ENCODE measurements at regions not wholly inside any gene's neighbourhood (a gene's known extent, or its start where the extent isn't known, plus 50 kb on each side); places are given as distances from the start of the nearest gene placed in this dataset.
A peak's percentile ranks its signal among the peaks of the same experiment; 100 is the strongest.

DNA sequence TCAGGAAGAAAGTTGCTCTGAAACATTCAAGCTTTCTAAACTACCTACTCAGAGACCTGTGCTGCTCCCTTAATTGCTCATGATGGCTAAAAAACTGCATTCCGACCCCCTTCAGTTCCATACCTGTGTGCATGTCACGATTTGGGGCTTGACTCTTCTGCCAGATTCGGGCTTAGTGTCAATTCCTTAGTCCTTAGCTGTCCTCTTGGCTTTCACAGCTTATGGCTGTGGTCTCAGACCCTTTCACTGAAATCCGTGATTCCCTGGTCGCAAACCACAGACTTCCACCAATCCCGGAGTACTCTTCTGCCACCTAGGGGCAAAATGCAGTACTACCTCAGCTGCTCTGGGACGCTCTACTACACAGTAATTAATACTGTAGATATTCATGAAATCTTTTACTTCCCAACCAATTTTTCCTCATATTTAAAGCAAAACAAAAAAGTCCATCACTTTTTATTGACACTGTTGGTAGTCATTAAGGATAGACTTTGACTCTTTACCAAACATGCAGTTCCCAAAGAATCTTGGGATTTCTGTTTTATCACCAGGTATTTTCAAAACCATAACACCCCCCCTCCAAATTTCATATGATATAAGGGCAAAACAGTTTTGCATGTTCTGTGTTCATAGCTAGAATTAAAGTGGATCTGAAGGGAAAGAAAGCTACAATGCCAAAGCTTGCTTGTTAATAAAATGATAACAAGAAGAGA is 617.4 kb downstream of the SLCO4C1 start:
- no peaks in the 10 kb centered on the region for H3K27me3 ChIP-seq (ENCODE audit: insufficient read depth, low read length)
- no peaks in the 10 kb centered on the region for H3K36me3 ChIP-seq (ENCODE audit: insufficient read depth, low read depth, low read length)
- peak overlapping the region; percentile 33; the same call in 1 of the 2 replicates for H3K9ac ChIP-seq (ENCODE audit: low read depth, low read length)
- no peak overlapping the region for H3K27ac ChIP-seq (ENCODE audit: low read length)
- H3K4me3 ChIP-seq (ENCODE audit: low read length) = peak overlapping the region; percentile 41
- H3K4me1 ChIP-seq (ENCODE audit: insufficient read depth, low read length) = peaks cover 8% of the 10 kb centered on the region; the same call in 1 of the 2 replicates
- no peaks in the 10 kb centered on the region for H3K9me3 ChIP-seq (ENCODE audit: insufficient read depth, low read depth, low read length)

DNA sequence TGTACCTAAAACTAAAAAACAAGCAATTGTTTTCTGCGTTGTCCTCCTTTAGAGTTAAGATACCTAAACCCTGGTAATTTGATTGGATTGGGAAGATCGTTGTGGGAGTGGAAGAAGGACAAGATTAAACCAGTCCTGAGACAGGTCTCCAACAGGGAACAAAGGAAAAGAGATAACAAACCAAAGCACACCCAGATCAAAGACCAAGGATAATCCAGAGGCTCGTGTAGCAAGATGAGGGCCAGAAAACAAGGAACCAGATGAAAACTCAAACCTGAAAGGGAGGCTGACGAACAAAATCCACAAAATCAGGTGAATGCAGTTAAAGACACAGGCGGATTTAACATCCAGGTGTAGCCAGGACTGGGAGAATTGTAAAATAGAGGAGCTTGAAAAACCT is 618.1 kb downstream of the SLCO4C1 start:
- H3K4me1 ChIP-seq (ENCODE audit: insufficient read depth, low read length) = peaks cover 8% of the 10 kb centered on the region; the same call in 1 of the 2 replicates
- no peak overlapping the region for H3K4me3 ChIP-seq (ENCODE audit: low read length)
- H3K27ac ChIP-seq (ENCODE audit: low read length) = no peak overlapping the region
- H3K36me3 ChIP-seq (ENCODE audit: insufficient read depth, low read depth, low read length) = no peaks in the 10 kb centered on the region
- no peaks in the 10 kb centered on the region for H3K9me3 ChIP-seq (ENCODE audit: insufficient read depth, low read depth, low read length)
- H3K9ac ChIP-seq (ENCODE audit: low read depth, low read length) = no peak overlapping the region; the same call in 1 of the 2 replicates
- H3K27me3 ChIP-seq (ENCODE audit: insufficient read depth, low read length) = no peaks in the 10 kb centered on the region

DNA sequence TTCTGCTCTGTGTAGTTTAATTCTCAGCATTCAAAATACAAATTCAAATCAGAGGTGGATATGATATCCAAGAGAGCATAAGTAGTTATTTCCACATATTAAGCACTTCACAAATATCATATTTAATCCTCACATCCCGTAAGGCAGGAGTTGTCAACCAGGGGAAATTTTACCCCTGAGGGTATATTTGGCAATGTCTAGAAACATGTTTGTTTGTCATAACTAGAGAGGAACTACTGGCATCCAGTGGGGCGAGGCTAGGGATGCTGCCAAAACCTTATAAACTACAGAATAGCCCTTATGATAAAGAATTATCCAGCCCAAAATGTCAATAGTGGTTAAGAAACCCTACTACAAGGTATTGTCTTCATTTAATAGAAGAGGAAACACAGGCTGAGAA is 619.4 kb downstream of the SLCO4C1 start:
- Histone ChIP-seq H3K4me3 (ENCODE audit: low read length) (no peak overlapping the region), H3K9ac (ENCODE audit: low read depth, low read length) (no peak overlapping the region), H3K4me1 (ENCODE audit: insufficient read depth, low read length) (peaks cover 8% of the 10 kb centered on the region; the same call in 1 of the 2 replicates), H3K36me3 (ENCODE audit: insufficient read depth, low read depth, low read length) (no peaks in the 10 kb centered on the region), H3K27me3 (ENCODE audit: insufficient read depth, low read length) (no peaks in the 10 kb centered on the region), H3K9me3 (ENCODE audit: insufficient read depth, low read depth, low read length) (no peaks in the 10 kb centered on the region), H3K27ac (ENCODE audit: low read length) (no peak overlapping the region)

DNA sequence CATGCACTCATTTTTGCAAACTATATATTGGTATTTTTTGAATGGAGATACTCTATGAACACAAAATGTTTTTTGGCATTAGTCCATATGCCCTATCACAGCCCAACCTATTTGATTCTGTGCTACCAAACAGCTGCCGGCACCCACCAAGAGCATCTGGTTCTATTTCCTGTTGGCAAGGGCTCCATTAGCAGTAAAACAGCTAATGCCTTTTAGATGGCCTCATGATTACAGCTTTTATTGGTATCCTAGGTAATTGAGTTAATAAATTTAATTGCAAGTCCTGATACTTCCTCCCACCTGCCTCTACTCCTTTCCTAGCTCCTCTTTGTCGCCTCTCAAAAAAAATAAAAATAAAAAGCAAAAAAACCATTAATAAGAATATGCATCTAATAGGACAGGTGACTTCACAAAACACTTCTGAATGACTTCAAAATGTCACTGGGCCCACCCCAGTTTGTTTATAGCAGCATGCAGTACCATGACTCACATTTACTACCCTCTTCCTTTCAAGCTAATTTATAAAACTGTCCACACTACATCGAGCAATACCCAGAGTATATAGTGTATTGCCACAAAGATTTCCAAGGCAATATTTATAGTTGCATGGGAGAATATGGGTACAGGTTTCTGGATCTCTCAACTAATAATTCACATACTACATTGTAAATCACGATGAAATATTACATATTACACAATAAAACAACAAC is 620.4 kb downstream of the SLCO4C1 start:
- no peak overlapping the region for H3K27ac ChIP-seq (ENCODE audit: low read length)
- H3K36me3 ChIP-seq (ENCODE audit: insufficient read depth, low read depth, low read length) = no peaks in the 10 kb centered on the region
- H3K9ac ChIP-seq (ENCODE audit: low read depth, low read length) = no peak overlapping the region
- H3K4me3 ChIP-seq (ENCODE audit: low read length) = no peak overlapping the region
- H3K9me3 ChIP-seq (ENCODE audit: insufficient read depth, low read depth, low read length) = no peaks in the 10 kb centered on the region
- H3K4me1 ChIP-seq (ENCODE audit: insufficient read depth, low read length) = peaks cover 8% of the 10 kb centered on the region; the same call in 1 of the 2 replicates
- no peaks in the 10 kb centered on the region for H3K27me3 ChIP-seq (ENCODE audit: insufficient read depth, low read length)

DNA sequence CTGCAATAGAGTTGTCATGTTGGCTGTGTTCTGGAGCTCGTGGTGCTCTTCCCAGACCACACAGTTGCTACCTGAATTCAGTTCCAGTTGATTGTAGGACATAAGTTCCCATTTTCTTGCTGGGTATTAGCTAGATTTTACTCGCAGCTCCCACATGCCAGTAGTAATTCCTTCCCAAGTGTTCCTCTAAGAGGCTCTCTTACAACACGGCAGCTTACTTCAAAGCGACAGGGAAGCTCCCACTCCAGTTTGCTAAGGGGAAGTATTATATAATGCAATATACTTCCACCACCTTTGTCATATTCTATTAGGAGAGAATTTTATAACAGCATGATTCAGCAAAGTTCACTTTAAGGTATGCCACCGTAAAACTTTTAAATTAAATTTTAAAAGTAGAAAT is 623.0 kb downstream of the SLCO4C1 start:
- Histone ChIP-seq H3K9ac (ENCODE audit: low read depth, low read length) (no peak overlapping the region), H3K9me3 (ENCODE audit: insufficient read depth, low read depth, low read length) (no peaks in the 10 kb centered on the region), H3K27ac (ENCODE audit: low read length) (no peak overlapping the region), H3K4me3 (ENCODE audit: low read length) (no peak overlapping the region), H3K27me3 (ENCODE audit: insufficient read depth, low read length) (no peaks in the 10 kb centered on the region), H3K36me3 (ENCODE audit: insufficient read depth, low read depth, low read length) (no peaks in the 10 kb centered on the region), H3K4me1 (ENCODE audit: insufficient read depth, low read length) (peaks cover 4% of the 10 kb centered on the region; the same call in 1 of the 2 replicates)

DNA sequence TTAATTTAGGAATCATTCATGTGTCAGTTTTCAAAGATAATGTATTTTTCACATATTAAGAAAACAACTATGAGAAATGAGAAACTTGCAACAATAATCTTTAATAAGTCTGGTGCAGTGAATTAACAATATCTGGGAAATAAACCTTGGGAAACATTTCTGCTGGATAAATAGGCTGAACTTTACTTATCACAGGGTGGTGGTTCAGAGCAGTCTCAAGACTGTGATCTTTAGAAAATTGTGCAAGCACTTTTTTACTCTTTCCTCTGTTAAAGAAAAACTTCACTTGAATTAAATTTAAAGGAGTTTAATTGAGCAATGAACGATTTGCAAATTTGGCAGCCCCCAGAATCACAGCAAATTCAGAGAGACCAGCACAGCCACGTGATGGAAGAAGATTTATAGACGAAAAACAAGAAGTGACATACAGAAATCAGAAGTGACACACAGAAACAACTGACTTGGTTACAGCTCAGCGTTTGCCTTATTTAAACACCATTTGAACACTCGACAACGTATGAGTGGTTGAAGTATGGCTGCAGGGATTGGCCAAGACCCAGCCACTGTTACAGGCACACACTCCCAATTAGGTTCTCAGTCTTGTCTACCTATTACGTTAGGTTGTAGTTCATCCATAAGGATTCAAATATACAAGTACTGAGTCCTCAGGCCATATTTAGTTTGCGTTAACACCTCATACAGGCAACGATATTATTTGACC is 631.9 kb downstream of the SLCO4C1 start:
- Histone ChIP-seq H3K27ac (ENCODE audit: low read length) (no peak overlapping the region), H3K9me3 (ENCODE audit: insufficient read depth, low read depth, low read length) (no peaks in the 10 kb centered on the region), H3K4me3 (ENCODE audit: low read length) (no peak overlapping the region), H3K9ac (ENCODE audit: low read depth, low read length) (no peak overlapping the region), H3K36me3 (ENCODE audit: insufficient read depth, low read depth, low read length) (no peaks in the 10 kb centered on the region), H3K4me1 (ENCODE audit: insufficient read depth, low read length) (peaks cover 5% of the 10 kb centered on the region; the same call in 1 of the 2 replicates), H3K27me3 (ENCODE audit: insufficient read depth, low read length) (no peaks in the 10 kb centered on the region)

DNA sequence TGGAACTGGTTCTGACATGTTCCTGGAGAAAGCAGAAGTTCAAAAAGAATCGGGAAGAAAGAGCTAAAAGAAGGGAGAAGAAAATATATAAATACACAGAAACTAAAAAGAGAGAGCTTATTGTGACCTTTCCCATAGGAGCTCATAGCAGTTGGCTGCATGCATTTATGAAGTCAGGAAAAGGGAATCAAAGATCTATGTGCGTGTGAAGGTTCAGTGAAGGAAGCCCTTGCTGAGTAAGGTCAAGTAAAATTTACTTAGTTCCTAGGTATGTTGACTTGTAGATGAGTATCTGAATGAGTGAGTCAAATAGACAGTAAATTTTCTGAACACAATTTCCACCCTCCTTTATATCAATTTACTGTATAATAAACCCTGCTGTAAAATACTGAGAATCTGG is 632.5 kb downstream of the SLCO4C1 start:
- no peak overlapping the region for H3K4me3 ChIP-seq (ENCODE audit: low read length)
- no peaks in the 10 kb centered on the region for H3K36me3 ChIP-seq (ENCODE audit: insufficient read depth, low read depth, low read length)
- no peaks in the 10 kb centered on the region for H3K9me3 ChIP-seq (ENCODE audit: insufficient read depth, low read depth, low read length)
- no peak overlapping the region for H3K9ac ChIP-seq (ENCODE audit: low read depth, low read length)
- no peaks in the 10 kb centered on the region for H3K27me3 ChIP-seq (ENCODE audit: insufficient read depth, low read length)
- H3K4me1 ChIP-seq (ENCODE audit: insufficient read depth, low read length) = peaks cover 5% of the 10 kb centered on the region; the same call in 1 of the 2 replicates
- no peak overlapping the region for H3K27ac ChIP-seq (ENCODE audit: low read length)

DNA sequence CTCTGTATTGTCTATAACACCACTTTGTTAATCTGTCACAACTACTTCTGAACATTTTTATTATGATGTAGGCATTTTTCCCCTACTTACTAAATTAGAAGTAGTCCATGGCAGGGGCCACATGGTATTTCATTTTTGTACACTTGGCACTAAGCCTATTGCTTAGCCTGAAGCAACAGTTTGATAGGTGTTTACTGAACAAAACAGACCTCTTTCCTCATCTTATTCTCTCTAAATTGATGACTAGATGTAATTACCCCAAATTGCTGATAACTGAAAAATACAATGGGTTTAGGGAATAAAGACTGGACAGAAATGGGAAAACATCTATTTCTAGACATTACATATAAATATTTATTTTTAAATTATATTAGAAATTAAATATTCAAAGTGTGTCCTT is 633.8 kb downstream of the SLCO4C1 start:
- Histone ChIP-seq H3K27me3 (ENCODE audit: insufficient read depth, low read length) (no peaks in the 10 kb centered on the region), H3K4me3 (ENCODE audit: low read length) (no peak overlapping the region)

DNA sequence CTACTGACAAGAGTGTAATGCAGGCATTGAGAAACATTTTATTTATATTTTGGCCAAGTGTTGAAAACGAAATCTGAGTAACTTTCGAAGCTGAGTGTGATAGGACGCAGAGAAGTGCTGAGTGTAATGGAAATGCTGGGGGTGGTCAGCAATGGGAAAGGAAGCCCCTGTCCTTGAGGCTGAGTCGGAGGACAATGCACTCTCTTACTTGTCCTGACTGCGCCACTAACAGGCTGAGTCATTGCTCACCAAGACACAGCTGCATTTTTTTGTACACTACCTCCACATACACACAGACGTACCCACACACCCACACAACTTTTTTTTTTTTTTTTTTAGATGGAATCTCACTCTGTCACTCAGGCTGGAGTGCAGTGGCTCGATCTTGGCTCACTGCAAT is 637.7 kb downstream of the SLCO4C1 start:
- H3K4me1 ChIP-seq (ENCODE audit: insufficient read depth, low read length) = no peaks in the 10 kb centered on the region
- H3K27ac ChIP-seq (ENCODE audit: low read length) = no peak overlapping the region
- H3K36me3 ChIP-seq (ENCODE audit: insufficient read depth, low read depth, low read length) = no peaks in the 10 kb centered on the region
- H3K27me3 ChIP-seq (ENCODE audit: insufficient read depth, low read length) = no peaks in the 10 kb centered on the region
- H3K9ac ChIP-seq (ENCODE audit: low read depth, low read length) = no peak overlapping the region
- no peak overlapping the region for H3K4me3 ChIP-seq (ENCODE audit: low read length)
- no peaks in the 10 kb centered on the region for H3K9me3 ChIP-seq (ENCODE audit: insufficient read depth, low read depth, low read length)

More for the DNA sequence above, 633.8 kb downstream of the SLCO4C1 start:
- Histone ChIP-seq H3K36me3 (ENCODE audit: insufficient read depth, low read depth, low read length) (no peaks in the 10 kb centered on the region), H3K9ac (ENCODE audit: low read depth, low read length) (no peak overlapping the region), H3K4me1 (ENCODE audit: insufficient read depth, low read length) (peaks cover under 1% of the 10 kb centered on the region; the same call in 1 of the 2 replicates), H3K9me3 (ENCODE audit: insufficient read depth, low read depth, low read length) (no peaks in the 10 kb centered on the region), H3K27ac (ENCODE audit: low read length) (no peak overlapping the region)

DNA sequence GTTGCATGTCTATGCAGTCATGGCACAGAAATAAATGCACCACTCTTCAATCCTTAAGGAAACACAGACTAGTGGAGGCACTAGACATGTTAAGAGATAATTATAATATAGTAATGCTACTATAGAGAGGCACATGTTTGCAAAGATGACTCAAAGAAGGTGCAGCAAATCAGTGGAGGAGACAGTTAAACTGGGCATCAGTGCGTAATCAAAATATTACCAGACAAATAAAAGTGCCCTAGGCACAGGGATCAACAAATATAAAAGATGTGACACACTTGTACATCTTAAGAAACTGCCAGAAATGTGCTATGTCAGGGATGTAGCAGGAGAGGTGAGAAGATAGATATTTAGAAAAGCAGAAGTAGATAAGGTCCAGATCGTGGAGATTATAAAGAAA is 642.1 kb downstream of the SLCO4C1 start:
- H3K27me3 ChIP-seq (ENCODE audit: insufficient read depth, low read length) = no peaks in the 10 kb centered on the region

DNA sequence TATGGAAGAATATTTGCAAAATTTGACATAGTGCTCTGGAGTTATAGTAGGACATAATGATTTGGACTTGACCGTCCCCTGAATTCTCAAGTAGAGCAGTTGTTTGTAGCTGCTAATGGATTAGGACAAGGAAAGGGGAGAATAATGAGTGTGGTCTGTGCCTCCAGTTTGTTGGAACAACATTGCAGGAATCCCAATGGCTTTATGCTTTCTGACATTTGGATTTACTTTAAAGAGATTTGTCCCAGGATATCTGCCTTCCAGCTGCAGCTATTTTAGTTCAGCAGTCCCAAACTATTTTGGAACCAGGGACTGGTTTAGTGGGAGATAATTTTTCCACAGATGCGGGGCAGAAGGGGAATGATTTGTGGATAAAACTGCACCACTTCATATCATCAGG is 648.2 kb downstream of the SLCO4C1 start:
- Histone ChIP-seq H3K9me3 (ENCODE audit: insufficient read depth, low read depth, low read length) (no peaks in the 10 kb centered on the region), H3K4me1 (ENCODE audit: insufficient read depth, low read length) (no peaks in the 10 kb centered on the region), H3K27me3 (ENCODE audit: insufficient read depth, low read length) (no peaks in the 10 kb centered on the region), H3K4me3 (ENCODE audit: low read length) (no peak overlapping the region), H3K9ac (ENCODE audit: low read depth, low read length) (no peak overlapping the region), H3K27ac (ENCODE audit: low read length) (no peak overlapping the region), H3K36me3 (ENCODE audit: insufficient read depth, low read depth, low read length) (no peaks in the 10 kb centered on the region)

More for the DNA sequence above, 642.1 kb downstream of the SLCO4C1 start:
- H3K4me3 ChIP-seq (ENCODE audit: low read length) = no peak overlapping the region
- no peak overlapping the region for H3K27ac ChIP-seq (ENCODE audit: low read length)
- no peaks in the 10 kb centered on the region for H3K36me3 ChIP-seq (ENCODE audit: insufficient read depth, low read depth, low read length)
- no peak overlapping the region for H3K9ac ChIP-seq (ENCODE audit: low read depth, low read length)
- no peaks in the 10 kb centered on the region for H3K4me1 ChIP-seq (ENCODE audit: insufficient read depth, low read length)
- H3K9me3 ChIP-seq (ENCODE audit: insufficient read depth, low read depth, low read length) = no peaks in the 10 kb centered on the region
